GM21737 (cell line): ENCODE measurements at regions not wholly inside any gene's neighbourhood (a gene's known extent, or its start where the extent isn't known, plus 50 kb on each side); places are given as distances from the start of the nearest gene placed in this dataset.

Experiments used
- ATAC-seq: cut with Tn5 transposase; IDR thresholded peaks from one replicate; pipeline ENCODE4 v1.9.1; 2021; ENCODE audit warnings: mild to moderate bottlenecking, moderate library complexity; ENCODE audit not compliant: unreplicated experiment

DNA sequence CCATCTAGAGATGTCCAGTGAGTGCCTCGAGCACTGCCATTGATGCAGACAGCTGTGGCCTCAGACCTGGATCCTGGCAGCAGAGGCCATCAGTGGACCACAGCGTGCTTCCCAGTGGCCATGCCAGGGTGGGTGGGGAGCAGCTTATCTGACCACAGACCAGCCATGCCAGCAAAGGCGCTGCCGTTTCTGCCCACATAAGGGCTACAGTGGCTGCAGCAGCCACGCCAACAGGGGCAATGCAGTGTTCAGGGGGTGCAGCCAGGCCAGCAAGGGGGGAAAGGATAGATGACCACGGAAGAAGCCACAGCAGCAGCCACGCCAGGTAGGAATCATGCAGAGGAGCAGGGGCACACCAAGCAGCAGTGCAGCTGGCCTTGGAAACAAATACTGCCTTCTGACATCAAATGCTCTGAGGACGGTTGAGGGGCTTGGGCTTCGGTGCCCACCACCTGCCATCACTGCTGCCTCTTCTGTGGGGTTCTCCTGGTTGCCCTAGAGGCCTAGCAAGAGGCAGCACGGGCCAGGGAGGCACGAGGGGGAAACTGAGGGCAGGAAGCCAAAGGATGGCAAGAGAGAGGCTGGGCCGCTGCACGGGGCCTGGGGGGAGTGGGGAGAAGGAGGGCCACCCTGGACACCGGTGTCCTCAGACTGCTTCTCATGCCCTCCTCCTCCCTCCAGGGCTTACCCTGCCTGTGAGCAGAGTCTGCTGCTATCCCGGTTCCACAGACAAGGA lies 94.7 kb upstream of the RUNX3 start:
- ATAC-seq = no peak

DNA sequence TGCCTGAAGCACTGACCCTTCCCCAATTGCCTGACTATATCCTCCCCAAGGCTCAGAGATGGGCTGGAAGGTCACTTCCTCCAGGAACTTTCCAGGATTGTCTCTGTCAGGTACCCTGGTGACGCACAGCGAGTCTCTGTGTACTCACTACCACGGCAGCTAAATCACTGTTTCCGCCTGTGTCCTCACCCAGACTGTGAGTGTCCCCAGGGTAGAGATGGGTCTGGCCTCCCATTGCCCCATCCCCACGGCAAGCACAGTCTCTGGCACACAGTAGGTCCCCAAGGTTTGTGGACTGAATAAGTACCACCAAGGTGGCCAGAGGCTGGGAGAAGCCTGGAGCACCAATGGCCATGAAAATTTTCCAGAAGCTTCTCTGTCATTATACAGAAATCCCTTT lies 93.8 kb upstream of the RUNX3 start:
- no peak for ATAC-seq

DNA sequence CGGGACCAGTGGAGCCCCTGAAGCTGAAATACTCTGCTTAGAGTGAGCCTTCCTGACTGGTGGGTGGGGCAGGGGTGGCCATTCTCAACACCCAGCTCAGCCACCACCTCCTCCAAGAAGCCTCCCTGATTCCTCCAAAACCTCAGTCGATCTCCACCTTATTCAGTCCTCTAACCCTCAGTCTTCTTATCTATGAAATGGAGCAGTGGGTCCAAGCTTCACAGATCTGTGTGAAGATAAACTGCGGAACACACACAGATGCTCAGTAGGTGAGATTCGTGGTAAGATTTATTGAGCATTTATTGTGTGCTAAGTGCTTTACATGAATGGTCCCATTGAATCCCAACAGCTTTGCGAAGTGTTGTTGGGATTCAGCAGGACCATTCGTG lies 93.1 kb upstream of the RUNX3 start:
- no peak for ATAC-seq

DNA sequence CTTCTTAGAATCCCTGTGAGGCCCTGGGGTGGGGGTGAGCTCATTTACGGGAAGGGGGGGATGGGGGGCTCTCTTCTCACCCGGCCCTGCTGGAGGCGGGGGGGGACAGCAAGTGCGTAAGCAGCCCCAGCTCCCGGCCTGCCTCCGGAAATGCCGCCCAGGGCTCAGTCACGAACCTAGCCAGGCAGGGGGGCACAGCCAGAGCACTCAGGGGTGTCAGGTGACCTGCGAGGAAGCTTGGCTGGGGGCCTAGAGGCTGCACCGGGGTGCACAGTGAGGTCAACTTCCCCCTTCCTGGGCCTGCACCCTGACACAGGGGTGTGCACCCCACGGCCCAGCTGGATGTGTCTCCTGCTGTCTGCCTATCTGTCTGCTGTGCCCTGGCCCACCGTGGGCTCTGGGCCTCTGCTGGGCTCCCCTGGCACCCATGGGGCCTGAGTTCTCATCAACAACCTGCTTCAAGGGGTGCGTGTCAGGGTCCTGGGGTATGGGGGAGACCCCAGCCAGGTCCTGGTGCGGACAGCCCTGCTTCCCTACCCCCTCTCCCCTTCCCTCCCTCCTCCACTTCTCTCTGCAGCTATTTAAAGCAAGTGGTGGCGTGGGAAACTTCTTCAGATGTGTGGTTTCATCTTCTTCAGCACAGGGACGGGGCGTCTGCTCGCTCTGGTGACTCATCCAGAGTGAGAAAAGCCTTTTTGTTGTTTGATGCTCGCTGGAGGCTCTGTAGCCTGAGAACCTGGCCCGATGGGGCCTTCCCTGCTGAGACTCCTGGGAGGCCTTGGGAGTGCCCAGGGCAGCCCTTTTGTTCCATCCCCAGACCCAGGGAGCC lies 92.5 kb upstream of the RUNX3 start:
- peak; percentile 70 for ATAC-seq

DNA sequence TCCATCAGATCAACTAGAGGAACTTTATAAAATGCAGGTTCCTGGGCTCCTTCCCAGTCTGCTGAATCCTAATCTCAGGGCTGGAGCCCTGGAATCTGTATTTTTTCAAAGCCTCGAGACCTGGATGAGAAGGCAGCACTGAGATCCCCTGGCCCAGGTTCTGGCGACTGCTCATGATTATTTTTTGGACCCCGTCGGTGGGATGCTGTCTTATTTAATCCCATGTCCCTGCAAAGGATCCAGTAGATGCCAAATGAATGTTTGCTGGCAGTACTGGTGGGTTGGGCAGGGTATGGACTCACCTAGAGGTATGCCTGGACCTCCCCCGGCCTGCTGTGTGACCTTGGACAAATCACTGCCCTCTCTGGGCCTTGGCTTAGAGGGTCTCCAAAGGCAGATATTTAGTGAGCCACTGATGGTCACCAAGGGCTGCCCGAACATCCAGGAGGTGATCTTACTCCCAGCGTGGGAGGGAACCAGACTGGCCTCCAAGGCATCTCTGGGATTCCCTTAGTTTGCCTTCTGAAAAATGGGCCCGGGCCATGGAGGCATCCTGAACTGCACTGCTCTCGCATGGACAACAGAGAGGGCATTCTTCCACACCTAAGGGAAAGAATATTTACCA lies 91.6 kb upstream of the RUNX3 start:
- no peak for ATAC-seq

DNA sequence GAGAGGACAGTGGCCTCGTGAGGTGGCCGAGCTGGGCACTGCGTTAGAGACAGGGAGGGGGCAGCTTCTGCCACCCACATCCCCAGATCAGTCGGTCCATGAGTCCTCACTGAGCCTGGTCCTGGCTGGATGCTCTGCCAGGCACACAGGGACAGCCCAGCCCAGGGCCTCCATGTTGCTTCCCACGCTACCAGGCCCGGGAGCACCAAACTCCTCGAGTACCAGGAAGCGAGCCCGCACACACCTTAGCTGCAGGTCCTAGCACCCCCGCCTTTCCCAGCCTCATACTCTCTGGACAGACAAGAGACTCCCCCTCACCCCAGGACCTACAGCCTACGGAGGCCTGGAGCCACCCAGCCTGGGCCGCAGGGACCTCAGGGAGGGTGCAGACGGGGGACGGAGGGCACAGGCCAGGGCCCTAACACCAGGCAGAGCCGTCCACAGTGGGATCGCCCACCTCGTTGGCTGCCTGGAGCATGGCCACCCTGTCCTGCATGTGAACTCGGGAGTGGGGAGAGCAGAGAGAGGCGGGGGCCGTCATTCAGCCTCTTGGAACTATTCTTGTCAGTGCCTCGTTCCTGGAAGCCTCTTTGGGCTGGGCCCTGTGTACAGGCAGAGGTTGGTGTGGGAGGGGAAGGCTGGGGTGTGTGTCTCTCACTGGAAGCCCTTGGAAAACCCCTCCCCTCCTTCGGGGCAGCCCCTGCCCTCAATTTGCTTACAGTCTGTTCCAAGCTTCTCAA lies 90.9 kb upstream of the RUNX3 start:
- no peak for ATAC-seq

DNA sequence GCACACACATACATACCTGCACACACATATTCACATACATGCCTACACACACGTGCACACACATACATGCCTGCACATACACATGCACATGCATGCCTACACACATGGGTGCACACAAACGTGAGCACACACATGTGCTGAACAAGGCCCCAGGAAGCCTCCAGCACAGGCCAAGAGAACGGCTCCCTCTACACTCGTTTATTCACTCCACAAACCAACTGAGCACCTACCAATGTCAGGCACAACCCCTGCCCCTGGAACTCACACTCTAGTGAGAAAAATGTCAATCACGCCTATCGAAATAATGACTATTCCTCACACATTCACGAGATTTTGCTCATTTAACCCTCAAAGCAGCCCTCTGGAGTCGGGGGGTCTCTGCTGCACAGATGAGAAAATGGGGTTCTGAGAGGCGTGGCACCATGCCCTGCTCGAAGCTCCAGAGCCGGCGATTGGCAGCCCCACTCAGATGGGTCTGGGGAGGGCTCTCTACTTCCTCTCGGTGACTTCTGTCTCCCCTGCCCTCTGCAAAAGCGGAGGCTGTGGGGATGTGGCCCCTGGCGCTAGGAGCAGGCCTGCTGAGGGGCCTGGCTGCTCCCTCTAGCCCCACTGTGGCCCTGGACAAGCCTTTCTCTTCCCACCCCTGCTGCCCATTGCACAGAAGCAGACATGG lies 90.2 kb upstream of the RUNX3 start:
- no peak for ATAC-seq

DNA sequence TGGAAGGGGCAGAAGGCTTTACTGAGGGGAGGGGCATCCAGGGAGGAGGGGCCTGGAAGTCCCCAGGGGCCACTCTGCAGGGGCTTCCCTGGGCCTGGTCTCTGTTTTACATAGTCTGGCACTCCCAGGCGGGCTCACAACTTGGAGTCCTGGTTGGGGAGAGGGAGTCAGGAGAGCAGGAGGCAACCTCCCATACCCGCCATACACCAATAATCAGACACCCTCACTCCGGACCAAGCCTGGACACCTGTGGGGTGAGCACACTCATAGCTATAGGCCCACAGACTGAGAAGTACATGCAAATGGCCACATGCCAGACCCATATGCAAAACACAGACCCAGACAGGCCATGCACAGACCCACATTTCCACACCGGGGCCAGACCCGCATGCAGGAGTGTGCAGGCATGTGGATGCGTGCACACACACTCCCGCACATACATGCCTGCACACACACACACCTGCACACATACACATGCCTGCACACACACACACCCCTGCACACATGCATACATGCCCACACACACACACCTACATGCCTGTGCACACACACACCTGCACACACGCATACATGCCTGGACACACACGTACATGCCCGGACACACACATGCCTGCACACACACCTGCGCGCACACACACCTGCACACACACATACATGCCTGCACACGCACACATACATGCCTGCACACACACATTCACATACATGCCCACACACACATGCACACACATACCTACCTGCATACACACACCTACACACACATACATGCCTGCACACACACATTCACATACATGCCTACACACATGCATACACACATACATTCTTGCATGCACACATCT lies 89.5 kb upstream of the RUNX3 start:
- ATAC-seq = peak; percentile 32

DNA sequence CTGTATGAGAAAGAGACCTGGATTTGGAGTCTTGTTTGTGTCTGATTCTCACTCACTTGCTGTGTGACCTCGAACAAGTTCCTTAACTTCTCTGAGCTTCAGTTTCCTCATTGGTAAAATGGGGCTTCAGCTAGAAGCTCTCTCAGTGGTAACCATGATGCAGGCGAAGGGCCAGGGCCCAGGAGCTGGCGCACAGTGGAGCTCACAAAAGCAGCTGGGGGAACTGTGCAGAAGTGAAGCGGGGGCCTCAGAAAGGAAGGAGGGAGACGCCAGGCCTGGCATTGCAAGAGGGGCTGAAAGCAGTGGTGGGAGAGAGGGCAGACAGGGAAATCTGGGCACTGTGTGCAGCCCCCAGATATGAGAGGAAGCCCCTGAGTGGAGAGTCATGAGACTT lies 88.9 kb upstream of the RUNX3 start:
- ATAC-seq = no peak

DNA sequence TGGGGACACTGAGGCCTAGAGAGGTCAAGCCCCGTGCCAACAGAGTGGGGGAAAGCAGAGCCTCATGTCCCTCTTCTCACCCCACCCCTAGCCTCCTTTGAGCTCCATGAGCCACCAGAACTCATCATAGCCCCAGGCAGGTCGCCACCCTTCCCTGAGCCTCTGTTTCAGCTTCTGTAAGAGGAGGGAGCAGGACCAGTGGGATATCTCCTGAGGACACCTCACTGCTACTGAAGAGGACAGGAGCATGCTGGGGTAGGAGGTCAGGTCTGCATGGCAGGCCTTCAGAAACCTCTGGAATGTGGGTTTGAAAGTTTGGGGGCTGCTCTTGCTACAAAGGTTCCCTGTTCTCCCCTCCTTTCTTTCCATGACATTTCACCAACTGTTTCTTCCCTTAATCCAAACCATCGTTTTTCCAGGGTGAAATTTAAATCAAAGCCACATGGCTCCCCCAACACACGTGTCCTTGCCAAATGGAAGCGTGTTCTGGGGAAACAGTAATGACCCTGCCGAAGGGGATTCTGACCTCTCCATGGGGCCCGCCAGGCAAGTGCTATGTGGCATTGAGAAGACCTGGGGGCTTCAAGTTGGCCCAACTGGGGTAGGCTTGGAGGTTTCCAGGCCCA lies 88.1 kb upstream of the RUNX3 start:
- ATAC-seq = no peak

DNA sequence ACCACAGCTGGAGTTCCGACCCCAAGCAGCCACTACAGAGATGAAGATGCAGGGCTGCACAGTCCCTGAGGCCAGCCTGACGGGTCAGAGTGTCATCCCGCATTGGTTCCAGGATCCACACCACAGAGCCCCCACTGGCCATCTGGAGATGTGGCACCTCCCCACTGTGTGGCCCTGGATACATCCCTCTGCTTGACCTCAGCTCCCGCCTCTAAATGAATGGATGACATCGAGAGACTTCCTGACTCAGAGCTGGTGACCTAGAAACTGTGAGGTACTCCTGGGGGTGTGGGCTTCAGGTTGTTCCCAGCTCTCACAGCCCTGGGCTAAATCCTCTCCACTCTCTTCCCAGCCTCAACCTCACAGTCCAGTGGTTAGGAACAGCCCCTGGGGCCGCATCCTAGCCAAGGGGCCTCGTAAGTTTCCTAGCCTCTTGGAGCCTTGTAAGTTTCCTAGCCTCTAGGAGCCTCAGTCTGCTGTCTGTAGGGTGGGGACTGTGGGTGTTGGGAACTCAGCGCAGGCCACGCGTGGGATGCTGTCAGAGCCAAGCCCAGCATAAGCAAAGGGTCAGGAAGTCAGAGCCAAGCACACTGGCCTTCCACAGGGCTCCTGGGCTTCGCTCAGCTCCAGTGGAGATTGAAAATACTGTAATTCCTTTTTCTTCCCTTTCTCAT lies 87.5 kb upstream of the RUNX3 start:
- no peak for ATAC-seq

DNA sequence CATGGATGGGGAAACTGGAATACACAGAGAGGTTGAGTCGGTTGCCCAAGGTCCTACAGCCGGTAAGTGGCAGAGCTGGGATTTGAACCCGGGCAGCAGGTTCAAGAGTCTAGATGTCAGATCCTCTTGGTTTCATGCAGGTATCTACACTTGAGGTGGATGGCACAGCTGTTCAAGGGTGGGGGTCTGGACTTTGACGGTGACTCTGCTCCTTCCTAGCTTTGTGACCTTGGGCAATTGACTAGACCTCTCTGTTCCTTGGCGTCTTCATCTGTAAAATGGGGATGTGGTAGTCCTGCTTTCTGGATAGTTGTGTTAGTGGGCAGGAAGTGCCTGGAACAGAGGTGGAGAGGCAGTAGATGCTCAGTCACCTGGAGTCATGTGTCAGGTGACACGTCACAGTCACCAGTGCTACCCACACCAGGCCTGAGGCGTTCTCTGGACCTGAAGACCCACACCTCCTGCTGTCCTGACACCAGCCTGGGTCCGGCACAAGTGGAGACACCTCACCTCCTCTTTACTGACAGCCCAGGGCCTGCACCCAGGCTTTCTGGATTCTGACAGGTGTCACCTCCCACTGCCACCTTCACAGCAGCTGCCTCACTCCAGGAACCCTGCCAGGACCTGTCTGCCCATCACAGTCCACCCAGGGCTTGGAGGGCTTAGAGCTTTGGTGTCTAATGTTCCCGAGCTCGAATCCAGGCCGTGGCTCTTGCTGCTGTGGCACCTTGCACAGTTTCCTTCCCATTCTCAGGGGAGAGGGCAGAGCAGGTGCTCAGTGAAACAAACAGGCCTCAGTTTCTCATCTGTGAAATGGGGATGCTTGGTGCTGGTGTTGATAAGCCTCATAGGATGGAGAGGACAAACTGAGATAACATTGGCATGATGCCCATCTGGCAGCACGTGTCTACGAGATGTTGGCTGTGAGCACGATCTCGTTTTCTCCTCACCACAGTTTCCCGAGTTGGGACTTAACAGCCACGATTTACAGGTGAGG lies 83.2 kb upstream of the RUNX3 start:
- ATAC-seq = no peak

DNA sequence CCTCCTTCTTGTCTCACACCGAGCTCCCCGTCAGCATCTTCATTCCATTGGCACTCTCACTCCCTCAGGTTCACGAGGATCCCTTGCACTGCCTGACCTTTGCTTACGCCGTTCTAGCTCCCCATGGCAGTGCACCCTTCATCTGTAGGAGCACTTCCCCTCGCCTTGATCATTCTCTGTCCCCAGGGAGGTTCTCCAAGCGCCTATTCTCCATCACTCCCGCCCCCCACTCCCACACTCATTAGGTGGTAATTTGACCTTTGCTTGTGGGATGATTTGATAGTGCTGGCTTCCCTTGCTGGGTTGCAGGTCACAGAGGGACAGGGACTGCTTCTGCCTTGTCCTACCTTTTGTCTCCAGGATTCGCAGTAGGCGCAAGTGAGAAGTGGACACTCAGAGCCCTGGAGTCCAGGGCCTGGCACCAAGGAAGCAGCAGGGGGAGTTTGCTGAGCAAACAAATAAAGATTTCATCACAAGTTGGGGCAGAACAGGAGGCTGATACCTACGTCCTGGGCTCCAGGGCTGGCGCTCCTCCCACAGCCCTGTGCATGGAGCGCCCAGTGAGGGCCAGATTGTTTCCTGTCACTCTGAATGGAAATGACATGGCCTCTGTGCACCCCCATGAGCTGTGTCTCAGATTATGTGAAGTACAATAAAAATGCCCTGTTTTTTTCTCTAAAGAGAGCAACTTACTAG lies 82.0 kb upstream of the RUNX3 start:
- ATAC-seq = no peak

DNA sequence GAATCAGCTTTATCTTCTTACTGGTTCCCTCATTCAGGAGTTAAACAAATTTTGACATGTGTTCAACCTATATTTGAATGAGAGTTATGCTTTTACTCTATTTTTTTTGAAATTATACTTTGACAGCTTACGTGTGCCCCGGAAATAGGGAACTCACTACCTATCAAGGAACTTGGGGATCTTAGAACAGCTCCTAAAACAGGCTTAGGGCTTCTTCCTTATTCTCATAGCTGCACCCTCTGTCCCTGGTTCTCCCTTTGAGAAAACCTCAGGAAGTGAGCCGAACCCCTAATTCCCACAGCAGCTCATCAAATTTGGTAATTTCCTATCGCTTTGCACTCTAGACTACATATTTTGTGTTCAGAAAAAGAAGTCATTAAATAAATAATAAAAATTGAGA lies 81.2 kb upstream of the RUNX3 start:
- no peak for ATAC-seq

DNA sequence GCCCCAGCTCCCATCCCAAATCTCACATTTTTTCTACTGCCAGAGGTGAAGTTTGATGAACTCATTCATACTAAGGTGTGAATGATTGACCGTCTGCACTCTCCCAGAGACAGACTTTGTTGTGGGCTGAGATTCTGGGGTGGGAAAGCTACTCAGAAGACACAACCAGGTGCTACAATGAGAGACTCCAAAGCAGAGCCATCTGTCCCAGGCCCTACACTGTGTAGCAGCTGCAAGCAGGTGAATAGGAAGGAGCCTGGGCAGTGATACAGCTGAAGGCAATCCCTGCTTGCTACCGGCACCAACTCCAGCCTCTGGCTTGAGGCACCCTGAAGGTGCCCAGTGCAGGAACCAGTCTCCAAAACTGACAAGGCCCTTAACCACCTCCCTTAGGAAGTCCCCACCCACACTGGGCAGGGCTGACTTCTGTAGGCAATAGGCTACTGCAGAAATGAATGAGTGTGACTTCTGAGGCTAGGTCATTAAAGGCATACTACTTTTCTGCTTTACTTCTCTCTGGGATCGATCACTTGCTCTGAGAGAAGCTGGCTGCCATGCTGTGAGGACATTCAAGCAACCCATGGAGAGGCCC lies 79.7 kb upstream of the RUNX3 start:
- no peak for ATAC-seq

DNA sequence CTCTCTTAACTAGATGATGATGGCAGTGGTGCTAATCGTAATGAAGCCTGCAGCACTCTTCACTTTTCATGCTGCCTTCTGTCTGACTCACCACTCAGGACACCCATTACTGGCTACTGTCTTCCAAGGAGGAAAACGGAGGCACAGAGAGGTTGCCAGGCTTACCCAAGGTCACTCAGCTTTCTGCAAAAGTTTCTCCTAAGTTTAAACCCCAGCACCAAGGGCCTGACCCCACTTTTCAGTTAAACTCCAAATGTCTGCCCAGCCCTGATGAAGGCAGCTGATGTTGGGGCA lies 78.1 kb upstream of the RUNX3 start:
- ATAC-seq = no peak
